Activated CD8-positive, alpha-beta memory T cell treated with anti-CD3 and anti-CD28 coated beads, Interleukin-2, amount 50 U/mL, for 48 hours (primary cell): ENCODE measurements at regions not wholly inside any gene's neighbourhood (a gene's known extent, or its start where the extent isn't known, plus 50 kb on each side); places are given as distances from the start of the nearest gene placed in this dataset.
A peak's percentile ranks its signal among the peaks of the same experiment; 100 is the strongest.

ENCODE experiments used
- DNase-seq: peaks from one replicate; pipeline ENCODE4 v3.0.0-alpha.2; 2020

- DNase-seq = no peak
Observed at GRCh38 chr2:40507432-40507831, 55.5 kb upstream of the SLC8A1 start.

DNA sequence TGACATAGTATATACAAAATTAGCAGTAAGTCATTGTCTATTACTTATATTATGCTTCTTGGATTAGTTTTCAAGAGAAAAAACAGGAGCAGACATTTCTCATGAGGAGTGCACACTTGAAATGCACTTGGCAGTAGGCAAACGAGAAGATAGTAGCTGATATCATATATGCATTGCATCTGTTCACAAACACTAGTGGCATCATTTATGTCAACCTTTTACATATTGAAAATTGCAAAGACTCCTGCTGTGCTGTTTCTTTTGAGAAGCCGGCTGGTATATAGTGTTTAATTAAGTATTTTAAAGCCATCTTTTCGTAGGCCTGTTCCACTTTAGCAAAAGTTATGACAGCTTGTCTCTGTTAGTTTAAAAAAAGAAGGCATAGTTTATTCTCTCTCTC lies 58.4 kb upstream of the SLC8A1 start:
- no peak for DNase-seq

- no peak for DNase-seq
Observed at GRCh38 chr2:40511661-40512213, 59.8 kb upstream of the SLC8A1 start.

GRCh38 chr2:40512256-40512655 lies 60.4 kb upstream of the SLC8A1 start:
- no peak for DNase-seq

GRCh38 chr2:40513201-40513600 lies 61.3 kb upstream of the SLC8A1 start:
- no peak for DNase-seq

- DNase-seq = no peak
Observed at GRCh38 chr2:40516604-40517003, 64.7 kb upstream of the SLC8A1 start.

DNA sequence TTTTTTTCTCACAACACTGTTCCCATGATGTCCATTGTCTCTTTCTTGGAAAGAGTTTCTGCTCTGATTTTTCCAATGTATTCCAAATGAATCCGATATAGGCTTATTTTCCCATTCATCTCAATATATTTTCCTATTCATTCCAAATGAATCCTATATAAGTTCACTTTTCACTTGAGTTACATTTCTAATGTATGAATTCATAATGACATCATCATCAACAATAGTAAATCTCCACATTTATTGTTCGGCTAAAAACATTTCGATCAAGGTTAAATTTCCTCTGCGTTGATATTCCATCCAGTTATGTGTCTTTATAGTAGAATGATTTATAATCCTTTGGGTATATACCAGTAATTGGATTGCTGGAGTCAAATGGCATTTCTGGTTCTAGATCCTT lies 76.7 kb upstream of the SLC8A1 start:
- DNase-seq = no peak

DNA sequence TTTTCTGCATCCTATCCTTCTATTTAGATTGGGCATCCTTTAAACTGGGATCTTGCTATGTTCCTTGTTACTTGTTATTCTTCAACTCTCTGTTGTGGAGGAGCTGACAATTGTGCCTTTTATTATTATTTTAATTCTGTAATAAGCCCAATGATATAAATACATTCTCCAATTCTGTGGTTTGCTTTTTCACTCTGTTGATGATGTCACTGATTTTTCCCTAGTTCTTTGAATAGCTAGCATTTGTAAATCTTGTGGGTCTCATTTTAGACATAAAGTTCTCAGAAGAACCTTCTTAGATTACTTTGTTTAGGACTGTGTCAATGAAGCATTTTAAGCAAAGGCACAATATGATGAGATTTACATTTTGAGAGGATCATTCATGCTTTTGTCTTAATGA lies 79.5 kb upstream of the SLC8A1 start:
- no peak for DNase-seq

- DNase-seq = no peak
Observed at GRCh38 chr2:40534528-40534927, 82.6 kb upstream of the SLC8A1 start.

GRCh38 chr2:40535972-40536371 lies 84.1 kb upstream of the SLC8A1 start:
- DNase-seq = no peak

GRCh38 chr2:40540026-40540425 lies 88.1 kb upstream of the SLC8A1 start:
- DNase-seq = no peak

DNA sequence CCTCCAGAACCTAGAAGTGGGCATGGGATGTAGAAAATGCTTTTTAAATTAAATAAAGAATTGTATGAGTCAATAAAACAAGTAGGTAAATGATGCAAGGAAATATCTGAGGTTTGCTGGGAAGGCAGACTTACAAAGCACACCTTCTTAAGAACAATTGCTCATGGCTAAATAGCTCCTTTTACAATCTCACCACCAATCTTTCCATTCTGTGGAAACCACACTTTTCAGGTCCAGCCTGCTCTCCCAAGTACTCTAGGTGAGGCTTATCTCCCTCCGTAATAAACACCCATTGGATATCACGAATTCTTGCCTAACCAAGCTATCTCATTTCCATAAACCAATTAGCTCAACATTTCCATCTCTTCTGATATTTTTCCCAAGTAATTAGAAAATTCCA lies 91.5 kb upstream of the SLC8A1 start:
- no peak for DNase-seq

DNA sequence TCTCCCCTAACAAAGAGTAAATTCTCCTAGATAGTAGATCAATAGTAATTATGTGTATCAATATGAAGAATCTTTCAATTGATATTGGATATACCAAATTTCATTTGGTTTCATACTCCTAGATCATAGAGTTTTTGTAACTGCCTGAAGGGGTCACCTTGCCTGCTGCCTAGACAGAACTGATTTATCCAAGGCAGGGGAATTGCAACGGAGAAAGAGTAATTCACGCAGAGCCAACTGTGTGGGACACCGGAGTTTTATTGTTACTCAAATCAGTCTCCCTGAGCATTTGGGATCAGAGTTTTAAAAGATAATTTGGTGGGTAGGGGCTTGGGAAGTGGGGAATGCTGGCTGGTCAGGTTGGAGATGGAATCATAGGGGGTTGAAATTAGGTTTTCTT lies 92.2 kb upstream of the SLC8A1 start:
- no peak for DNase-seq

DNA sequence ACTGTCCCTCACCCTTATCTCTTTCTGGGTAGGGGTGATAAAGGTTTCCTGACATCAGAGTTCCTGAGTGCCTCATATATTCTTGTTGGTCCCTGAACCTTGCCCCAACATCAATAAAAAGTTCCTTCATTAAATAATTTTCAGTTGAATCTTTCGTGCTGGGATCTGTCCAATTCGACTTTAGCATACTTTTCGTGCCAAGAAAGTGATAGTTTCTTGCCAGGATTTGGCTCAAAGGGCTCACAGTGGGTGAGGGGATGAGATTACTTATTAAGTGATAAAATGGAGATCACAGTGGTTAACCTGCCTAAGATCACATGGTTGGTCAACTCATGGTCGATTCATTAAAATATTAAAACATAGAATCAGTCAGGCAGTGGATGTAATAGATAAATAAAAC lies 93.8 kb upstream of the SLC8A1 start:
- DNase-seq = no peak

- DNase-seq = no peak
Observed at GRCh38 chr2:40546439-40547191, 94.7 kb upstream of the SLC8A1 start.

- DNase-seq = no peak
Observed at GRCh38 chr2:40548521-40548920, 96.6 kb upstream of the SLC8A1 start.

DNA sequence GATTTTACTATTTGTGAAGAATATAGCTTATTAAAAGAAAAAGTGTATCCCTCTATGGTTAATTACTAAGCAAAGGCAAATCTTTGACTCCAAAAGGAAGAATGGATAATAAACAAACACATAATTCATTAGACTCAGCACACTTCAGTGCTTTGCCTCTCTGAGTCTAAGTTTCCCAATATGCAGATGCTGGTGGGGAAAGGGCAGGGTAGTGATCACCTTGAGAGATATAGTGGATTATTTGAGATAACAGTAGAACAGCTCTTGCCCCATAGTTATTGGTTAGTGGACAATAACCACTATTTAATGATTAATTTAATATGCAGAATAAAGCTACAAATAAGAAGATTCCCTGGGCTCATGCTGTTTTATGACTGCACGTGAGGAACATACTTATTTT lies 98.2 kb upstream of the SLC8A1 start:
- no peak for DNase-seq

DNA sequence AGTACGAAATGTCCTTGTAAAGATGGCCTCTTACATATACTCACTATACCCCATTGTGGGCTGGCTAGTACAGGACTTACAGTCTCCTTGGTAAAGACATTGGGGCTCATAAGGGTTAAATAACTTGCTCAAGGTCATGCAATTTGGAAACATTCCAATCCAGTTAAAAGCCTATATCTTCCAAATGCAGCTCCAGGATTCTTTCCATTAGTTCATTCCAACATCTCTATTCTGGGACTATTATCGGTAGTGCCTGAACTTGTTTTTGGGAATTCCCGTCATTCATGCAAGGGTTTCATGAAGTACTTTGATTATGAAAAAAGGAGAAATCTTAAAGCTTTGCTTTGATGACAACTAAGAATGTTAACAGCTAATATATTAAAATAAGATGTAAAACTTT lies 99.2 kb upstream of the SLC8A1 start:
- DNase-seq = no peak

DNA sequence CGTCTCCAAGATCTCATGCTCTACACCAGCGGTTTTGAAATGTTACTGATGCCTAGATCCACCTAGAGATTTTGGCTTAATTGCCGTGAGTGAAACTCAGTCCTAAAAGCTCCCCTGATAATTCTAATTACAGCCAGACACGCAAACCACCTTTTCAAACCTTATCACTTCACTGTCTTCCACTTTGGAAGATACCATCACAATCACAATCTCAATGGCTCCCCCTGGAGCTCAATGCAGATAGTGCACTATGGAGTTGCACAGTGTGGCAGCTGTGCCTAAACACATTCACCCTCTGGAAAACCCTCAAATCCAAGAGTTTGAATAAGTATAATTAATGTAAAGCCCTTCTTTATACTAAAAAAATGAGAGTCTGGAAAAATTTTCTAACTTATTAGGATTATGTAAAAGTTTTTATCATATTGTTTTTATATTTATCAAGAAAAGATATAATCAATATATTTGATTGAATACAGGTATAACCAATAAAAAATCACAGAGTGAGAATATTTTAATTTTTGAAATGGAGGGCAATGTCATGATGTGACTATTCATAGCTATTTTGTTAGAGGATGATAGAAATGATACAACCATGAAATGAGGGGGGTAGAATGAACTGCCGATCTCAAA lies 102.9 kb upstream of the SLC8A1 start:
- DNase-seq = peak; percentile 69

- no peak for DNase-seq
Observed at GRCh38 chr2:40556293-40556692, 104.4 kb upstream of the SLC8A1 start.

- DNase-seq = no peak
Observed at GRCh38 chr2:40556739-40557138, 104.8 kb upstream of the SLC8A1 start.

GRCh38 chr2:40558761-40559160 lies 106.9 kb upstream of the SLC8A1 start:
- DNase-seq = no peak

DNA sequence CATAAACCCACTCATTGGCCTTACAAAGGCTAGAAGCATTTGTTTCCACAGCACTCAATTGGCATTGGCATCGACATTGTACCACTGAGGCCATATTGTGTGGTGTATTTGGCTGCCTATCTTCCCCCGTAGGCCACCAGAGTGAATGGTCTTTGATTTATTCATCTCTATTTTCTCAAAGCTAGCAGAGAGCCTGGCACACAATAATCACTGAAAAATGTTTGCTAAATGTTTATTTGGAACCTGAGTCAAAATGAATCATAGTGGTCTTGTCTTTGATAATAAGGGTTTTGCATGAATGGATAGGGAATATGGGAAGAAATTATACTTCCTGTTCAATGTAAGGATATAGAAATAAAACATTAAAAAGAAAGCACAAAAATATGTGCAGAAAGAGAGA lies 107.3 kb upstream of the SLC8A1 start:
- no peak for DNase-seq

DNA sequence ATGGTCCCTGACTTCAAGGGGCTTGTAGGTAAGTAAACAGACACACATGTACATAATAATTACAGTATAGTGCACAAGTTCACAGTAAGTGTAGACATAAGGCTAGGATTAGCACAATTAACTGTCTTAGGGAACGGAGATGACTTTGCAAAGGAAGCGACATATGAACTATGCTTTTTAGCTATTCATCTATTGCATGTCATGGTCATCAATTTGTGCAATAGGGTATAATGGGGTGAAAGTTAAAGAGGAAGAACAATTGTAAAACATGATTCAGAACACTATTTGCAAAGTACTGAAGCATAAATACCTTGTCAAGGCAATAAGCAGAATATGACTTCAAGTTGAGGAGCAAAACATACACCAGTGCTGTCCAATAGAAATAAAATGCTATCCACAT lies 112.3 kb upstream of the SLC8A1 start:
- DNase-seq = no peak

- DNase-seq = no peak
Observed at GRCh38 chr2:40579247-40579646, 127.4 kb upstream of the SLC8A1 start.
